ENCODE measurements at regions not wholly inside any gene's neighbourhood (a gene's known extent, or its start where the extent isn't known, plus 50 kb on each side); places are given as distances from the start of the nearest gene placed in this dataset.

GRCh38 chr15:46892621-46893160 lies 824.6 kb upstream of the SEMA6D start:
- no peak overlapping the region for H3K18ac ChIP-seq (ENCODE audit: low read depth, low read length)
- in situ Hi-C loops (cut with MboI; ENCODE audit: low sequenced_read_pairs) = no loop called here
- no CpG with 5 or more reads among the region's 4 CpGs for WGBS, 2 experiments (ENCODE audit: extremely low coverage in 2 of 2, insufficient read length in 1 of 2)
- H4K8ac ChIP-seq (ENCODE audit: low read depth in 2 of 2, low read length in 2 of 2) = no peak overlapping the region
- no peak overlapping the region for H3K27ac ChIP-seq (ENCODE audit: insufficient read depth, low read length)
- no peak overlapping the region for H4K91ac ChIP-seq (ENCODE audit: insufficient read depth, low read depth, low read length)
- no peak overlapping the region for H4K5ac ChIP-seq (ENCODE audit: low read depth, low read length)
- H2BK20ac ChIP-seq (ENCODE audit: low read depth, low read length) = no peak overlapping the region
- H3K4me1 ChIP-seq (ENCODE audit: control insufficient read depth, insufficient read depth, low read length) = no peaks in the 10 kb centered on the region
- intact Hi-C loops (cut with micrococcal nuclease) = no loop called here
- CTCF ChIA-PET = no interaction called here
- H2AFZ ChIP-seq (replicated peaks; ENCODE audit: low read length, poor library complexity) = no peak overlapping the region
- H2BK15ac ChIP-seq (ENCODE audit: low read depth, low read length) = no peak overlapping the region
- peaks cover 5% of the 10 kb centered on the region; the same call in 1 of the 2 replicates for H3K9me3 ChIP-seq (ENCODE audit: control insufficient read depth, insufficient read depth, low read length)
- DNase-seq (no peak), ATAC-seq (ENCODE audit: low read depth) (no peak)
- POLR2A ChIA-PET (ENCODE audit: unreplicated experiment) = no interaction called here
- H3K4me3 ChIP-seq (ENCODE audit: insufficient read depth, low read depth, low read length) = no peak overlapping the region
- no peak overlapping the region for H3K56ac ChIP-seq (ENCODE audit: extremely low read depth, insufficient read depth, low read length)
- H3K4me2 ChIP-seq (ENCODE audit: low read depth, low read length) = no peak overlapping the region
- no peak overlapping the region for H3K23ac ChIP-seq (ENCODE audit: low read depth, low read length)
- no TSS peak for BruUV-seq (replicated peaks)
- H3K4ac ChIP-seq (ENCODE audit: low read depth, low read length) = no peak overlapping the region
- H2BK5ac ChIP-seq (ENCODE audit: low read depth, low read length, poor library complexity, severe bottlenecking) = no peak overlapping the region
- TF ChIP-seq MXI1 (IDR thresholded peaks at IDR 0.05; ENCODE audit: borderline replicate concordance, low read depth, low read length) = no peak
- TF ChIP-seq RAD21 (IDR thresholded peaks at IDR 0.05; ENCODE audit: low read length) = no peak
- TF ChIP-seq POLR2A (IDR thresholded peaks at IDR 0.05; ENCODE audit: low read depth, low read length) = no peak
- no peak for TF ChIP-seq CTCF (conservative IDR thresholded peaks at IDR 0.05; ENCODE audit: low read depth, low read length)
- TF ChIP-seq FOS (IDR thresholded peaks at IDR 0.05; ENCODE audit: low read depth, low read length) = no peak
- no peak for TF ChIP-seq CHD1 (IDR thresholded peaks at IDR 0.05; ENCODE audit: low read depth, low read length)
- no peak for TF ChIP-seq BHLHE40 (IDR thresholded peaks at IDR 0.05; ENCODE audit: low read depth, low read length)
- TF ChIP-seq SMC3 (IDR thresholded peaks at IDR 0.05; ENCODE audit: low read depth, low read length) = no peak
- TF ChIP-seq USF2 (IDR thresholded peaks at IDR 0.05; ENCODE audit: low read depth, low read length) = no peak
- no peak for TF ChIP-seq CEBPB (IDR thresholded peaks at IDR 0.05; ENCODE audit: low read depth, low read length)
- no peak for TF ChIP-seq NFE2L2 (IDR thresholded peaks at IDR 0.05; ENCODE audit: low read depth, low read length)
- TF ChIP-seq RCOR1 (IDR thresholded peaks at IDR 0.05; ENCODE audit: insufficient replicate concordance, low read length) = no peak
- no peak for TF ChIP-seq RFX5 (IDR thresholded peaks at IDR 0.05; ENCODE audit: low read depth, low read length)
- no peak for TF ChIP-seq ELK1 (IDR thresholded peaks at IDR 0.05; ENCODE audit: borderline replicate concordance, low read depth, low read length)
- TF ChIP-seq MAZ (IDR thresholded peaks at IDR 0.05; ENCODE audit: borderline replicate concordance, low read depth, low read length) = no peak
- no peak for TF ChIP-seq MAFK (IDR thresholded peaks at IDR 0.05; ENCODE audit: low read depth, low read length)
- H2AK9ac ChIP-seq (replicated peaks; ENCODE audit: low read depth, low read length, poor library complexity) = no peak overlapping the region
- no peak overlapping the region for H3K9ac ChIP-seq (ENCODE audit: low read depth, low read length)
- dilution Hi-C loops (cut with HindIII; ENCODE audit: low sequenced_read_pairs, unreplicated experiment) = no loop called here
- H2AK5ac ChIP-seq (ENCODE audit: low read depth, low read length) = no peak overlapping the region
- no peaks in the 10 kb centered on the region for H3K9me1 ChIP-seq (ENCODE audit: insufficient read depth, low read length)
- H3K14ac ChIP-seq (replicated peaks; ENCODE audit: low read depth, low read length) = no peak overlapping the region
- no peaks in the 10 kb centered on the region for H3K27me3 ChIP-seq (ENCODE audit: control insufficient read depth, insufficient read depth, low read length)
- no peak overlapping the region for H2BK120ac ChIP-seq (ENCODE audit: low read depth, low read length)
- no peaks in the 10 kb centered on the region for H3K36me3 ChIP-seq (ENCODE audit: control insufficient read depth, insufficient read depth, low read length)
- no peaks in the 10 kb centered on the region for H4K20me1 ChIP-seq (ENCODE audit: insufficient read depth, low read length)
- H3K79me1 ChIP-seq (ENCODE audit: low read depth in 1 of 2, low read length in 2 of 2) = no peaks in the 10 kb centered on the region

Data from IMR-90 (cell line).